ENCODE measurements at regions not wholly inside any gene's neighbourhood (a gene's known extent, or its start where the extent isn't known, plus 50 kb on each side); places are given as distances from the start of the nearest gene placed in this dataset.

DNA sequence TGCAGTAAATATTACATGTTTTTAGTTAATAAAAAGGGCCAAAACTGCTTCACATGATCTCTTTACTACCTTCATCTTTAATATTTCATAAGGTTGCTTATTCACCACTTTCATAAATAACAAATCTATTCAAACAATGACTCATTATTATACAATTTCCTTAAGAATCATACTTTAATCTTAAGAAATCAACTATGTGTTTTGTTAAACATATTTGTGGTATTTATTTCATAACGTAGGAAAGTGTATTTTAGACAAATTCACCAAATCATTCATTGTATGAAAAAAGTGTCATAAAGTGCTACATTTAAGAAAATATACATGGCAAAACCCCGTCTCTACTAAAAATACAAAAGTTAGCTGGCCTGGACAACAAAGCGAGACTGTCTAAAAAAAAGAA lies 150.5 kb upstream of the RXFP1 start:
- H3K36me3 Mint-ChIP-seq (ENCODE audit: insufficient read depth, unreplicated experiment): no peaks in the 10 kb centered on the region
- no peaks in the 10 kb centered on the region for H3K27me3 Mint-ChIP-seq (ENCODE audit: insufficient read depth, unreplicated experiment)
- CTCF ChIA-PET: no interaction called here
- H3K27ac Mint-ChIP-seq (ENCODE audit: low read depth, unreplicated experiment): peak overlapping the region; percentile 95
- POLR2A ChIA-PET: interaction anchor here (1.5 to 2.7 kb wide), 5 partner anchors 23 to 89 kb away, joined by 4 to 11 read pairs (median 6); no protein-coding TSS in a partner anchor
- H3K9me3 Mint-ChIP-seq (ENCODE audit: unreplicated experiment): peaks cover 13% of the 10 kb centered on the region
- peaks cover 39% of the 10 kb centered on the region for H3K4me1 Mint-ChIP-seq (ENCODE audit: insufficient read depth, unreplicated experiment)
- intact Hi-C loops (cut with micrococcal nuclease): loop anchor here (1.0 kb wide), 1 partner anchor 56 kb away; no protein-coding TSS in a partner anchor
- H3K4me3 Mint-ChIP-seq (ENCODE audit: unreplicated experiment): peak overlapping the region; percentile 56
- no TSS peak for BruUV-seq (replicated peaks)
- peak; percentile 70 for DNase-seq (ENCODE audit: unreplicated experiment)
- TF ChIP-seq, protein P1, sequence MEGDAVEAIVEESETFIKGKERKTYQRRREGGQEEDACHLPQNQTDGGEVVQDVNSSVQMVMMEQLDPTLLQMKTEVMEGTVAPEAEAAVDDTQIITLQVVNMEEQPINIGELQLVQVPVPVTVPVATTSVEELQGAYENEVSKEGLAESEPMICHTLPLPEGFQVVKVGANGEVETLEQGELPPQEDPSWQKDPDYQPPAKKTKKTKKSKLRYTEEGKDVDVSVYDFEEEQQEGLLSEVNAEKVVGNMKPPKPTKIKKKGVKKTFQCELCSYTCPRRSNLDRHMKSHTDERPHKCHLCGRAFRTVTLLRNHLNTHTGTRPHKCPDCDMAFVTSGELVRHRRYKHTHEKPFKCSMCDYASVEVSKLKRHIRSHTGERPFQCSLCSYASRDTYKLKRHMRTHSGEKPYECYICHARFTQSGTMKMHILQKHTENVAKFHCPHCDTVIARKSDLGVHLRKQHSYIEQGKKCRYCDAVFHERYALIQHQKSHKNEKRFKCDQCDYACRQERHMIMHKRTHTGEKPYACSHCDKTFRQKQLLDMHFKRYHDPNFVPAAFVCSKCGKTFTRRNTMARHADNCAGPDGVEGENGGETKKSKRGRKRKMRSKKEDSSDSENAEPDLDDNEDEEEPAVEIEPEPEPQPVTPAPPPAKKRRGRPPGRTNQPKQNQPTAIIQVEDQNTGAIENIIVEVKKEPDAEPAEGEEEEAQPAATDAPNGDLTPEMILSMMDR (IDR thresholded peaks at IDR 0.05; ENCODE audit: unreplicated experiment): no peak

GRCh38 chr4:158374318-158374717 lies 147.4 kb upstream of the RXFP1 start:
- peak overlapping the region; percentile 95 for H3K27ac Mint-ChIP-seq (ENCODE audit: low read depth, unreplicated experiment)
- no peaks in the 10 kb centered on the region for H3K9me3 Mint-ChIP-seq (ENCODE audit: unreplicated experiment)
- no peak for DNase-seq (ENCODE audit: unreplicated experiment)
- no peaks in the 10 kb centered on the region for H3K27me3 Mint-ChIP-seq (ENCODE audit: insufficient read depth, unreplicated experiment)
- H3K4me3 Mint-ChIP-seq (ENCODE audit: unreplicated experiment): no peak overlapping the region
- POLR2A ChIA-PET: interaction anchor here (0.9 to 2.7 kb wide), 6 partner anchors 10 to 73 kb away, joined by 3 to 12 read pairs (median 4); no protein-coding TSS in a partner anchor
- CTCF ChIA-PET: interaction anchor here (0.5 to 1.4 kb wide), 6 partner anchors 10 to 133 kb away, joined by 3 to 6 read pairs (median 4); no protein-coding TSS in a partner anchor
- H3K4me1 Mint-ChIP-seq (ENCODE audit: insufficient read depth, unreplicated experiment): peaks cover 43% of the 10 kb centered on the region
- TF ChIP-seq, protein P1 (IDR thresholded peaks at IDR 0.05; ENCODE audit: unreplicated experiment): no peak
- intact Hi-C loops (cut with micrococcal nuclease): no loop called here
- no TSS peak for BruUV-seq (replicated peaks)
- no peaks in the 10 kb centered on the region for H3K36me3 Mint-ChIP-seq (ENCODE audit: insufficient read depth, unreplicated experiment)

- H3K4me3 Mint-ChIP-seq (ENCODE audit: unreplicated experiment): no peak overlapping the region
- peak; percentile 66 for DNase-seq (ENCODE audit: unreplicated experiment)
- intact Hi-C loops (cut with micrococcal nuclease): no loop called here
- no peaks in the 10 kb centered on the region for H3K27me3 Mint-ChIP-seq (ENCODE audit: insufficient read depth, unreplicated experiment)
- CTCF ChIA-PET: no interaction called here
- TF ChIP-seq, protein P1 (IDR thresholded peaks at IDR 0.05; ENCODE audit: unreplicated experiment): no peak
- no TSS peak for BruUV-seq (replicated peaks)
- H3K36me3 Mint-ChIP-seq (ENCODE audit: insufficient read depth, unreplicated experiment): no peaks in the 10 kb centered on the region
- POLR2A ChIA-PET: interaction anchor here (0.8 to 2.7 kb wide), 5 partner anchors 8 to 74 kb away, joined by 3 to 12 read pairs (median 5); no protein-coding TSS in a partner anchor
- H3K4me1 Mint-ChIP-seq (ENCODE audit: insufficient read depth, unreplicated experiment): peaks cover 32% of the 10 kb centered on the region
- peak overlapping the region; percentile 55 for H3K27ac Mint-ChIP-seq (ENCODE audit: low read depth, unreplicated experiment)
- H3K9me3 Mint-ChIP-seq (ENCODE audit: unreplicated experiment): no peaks in the 10 kb centered on the region
These were observed 145.4 kb upstream of the RXFP1 start for GRCh38 chr4:158376106-158376840.

GRCh38 chr4:158384414-158384813 lies 137.3 kb upstream of the RXFP1 start:
- peaks cover 11% of the 10 kb centered on the region for H3K36me3 Mint-ChIP-seq (ENCODE audit: insufficient read depth, unreplicated experiment)
- ChIA-PET CTCF (interaction anchor here (0.7 to 1.3 kb wide), 4 partner anchors 10 to 142 kb away, joined by 3 to 6 read pairs (median 4); no protein-coding TSS in a partner anchor), POLR2A (interaction anchor here (0.6 to 1.3 kb wide), 8 partner anchors 9 to 846 kb away, joined by 3 to 5 read pairs (median 3); no protein-coding TSS in a partner anchor)
- H3K27ac Mint-ChIP-seq (ENCODE audit: low read depth, unreplicated experiment): peak overlapping the region; percentile 57
- BruUV-seq (replicated peaks): no TSS peak
- intact Hi-C loops (cut with micrococcal nuclease): no loop called here
- H3K27me3 Mint-ChIP-seq (ENCODE audit: insufficient read depth, unreplicated experiment): no peaks in the 10 kb centered on the region
- peaks cover 7% of the 10 kb centered on the region for H3K9me3 Mint-ChIP-seq (ENCODE audit: unreplicated experiment)
- no peak overlapping the region for H3K4me3 Mint-ChIP-seq (ENCODE audit: unreplicated experiment)
- peak; percentile 41 for DNase-seq (ENCODE audit: unreplicated experiment)
- H3K4me1 Mint-ChIP-seq (ENCODE audit: insufficient read depth, unreplicated experiment): peaks cover 13% of the 10 kb centered on the region
- TF ChIP-seq, protein P1 (IDR thresholded peaks at IDR 0.05; ENCODE audit: unreplicated experiment): no peak
